ENCODE measurements at regions not wholly inside any gene's neighbourhood (a gene's known extent, or its start where the extent isn't known, plus 50 kb on each side); places are given as distances from the start of the nearest gene placed in this dataset.

DNA sequence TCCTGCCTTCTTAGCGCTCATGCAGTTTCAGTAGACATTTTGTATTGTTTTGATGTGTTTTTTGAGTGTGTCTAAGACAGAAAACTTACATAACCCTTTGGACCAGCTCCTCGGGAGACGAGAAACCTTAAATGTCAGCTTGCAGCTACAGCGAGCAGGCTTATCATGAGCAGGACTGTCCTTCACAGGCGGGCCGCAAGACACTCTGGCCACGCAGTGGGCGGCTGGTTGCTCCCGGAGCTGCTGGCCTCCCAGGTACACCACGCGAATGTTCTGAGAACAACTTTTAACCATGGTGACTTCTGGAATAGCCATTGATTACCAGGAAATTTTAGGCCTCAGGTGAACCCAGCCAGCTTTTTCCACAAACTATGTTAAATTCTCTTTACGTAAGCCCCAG, 164.1 kb upstream of the DIO3 start:
- H3K4me3 ChIP-seq (ENCODE audit: low read depth, low read length), result no peak overlapping the region

DNA sequence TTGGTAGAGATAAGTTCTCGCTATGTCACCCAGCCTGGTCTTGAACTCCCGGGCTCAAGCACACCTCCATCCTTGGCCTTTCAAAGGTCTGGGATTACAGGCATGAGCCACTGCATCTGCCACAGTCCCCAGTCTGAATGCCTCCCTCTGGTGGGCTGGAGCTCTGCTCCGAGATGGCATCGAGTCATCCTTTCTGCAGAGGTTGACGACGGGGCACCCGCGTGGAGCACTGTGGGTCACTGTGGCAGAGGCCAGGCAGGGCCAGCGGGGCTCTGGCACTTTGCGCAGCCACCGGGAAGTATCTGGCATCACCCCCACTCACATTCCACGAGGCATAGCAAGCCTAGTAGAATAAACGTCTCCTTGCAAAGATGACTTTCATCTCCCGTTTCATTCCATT, 163.3 kb upstream of the DIO3 start:
- H3K4me3 ChIP-seq (ENCODE audit: low read depth, low read length), result no peak overlapping the region
- no peaks in the 10 kb centered on the region for H3K27me3 ChIP-seq (ENCODE audit: control insufficient read depth, insufficient read depth, low read length)
- FAIRE-seq, result no peak
- TF ChIP-seq, protein P1, sequence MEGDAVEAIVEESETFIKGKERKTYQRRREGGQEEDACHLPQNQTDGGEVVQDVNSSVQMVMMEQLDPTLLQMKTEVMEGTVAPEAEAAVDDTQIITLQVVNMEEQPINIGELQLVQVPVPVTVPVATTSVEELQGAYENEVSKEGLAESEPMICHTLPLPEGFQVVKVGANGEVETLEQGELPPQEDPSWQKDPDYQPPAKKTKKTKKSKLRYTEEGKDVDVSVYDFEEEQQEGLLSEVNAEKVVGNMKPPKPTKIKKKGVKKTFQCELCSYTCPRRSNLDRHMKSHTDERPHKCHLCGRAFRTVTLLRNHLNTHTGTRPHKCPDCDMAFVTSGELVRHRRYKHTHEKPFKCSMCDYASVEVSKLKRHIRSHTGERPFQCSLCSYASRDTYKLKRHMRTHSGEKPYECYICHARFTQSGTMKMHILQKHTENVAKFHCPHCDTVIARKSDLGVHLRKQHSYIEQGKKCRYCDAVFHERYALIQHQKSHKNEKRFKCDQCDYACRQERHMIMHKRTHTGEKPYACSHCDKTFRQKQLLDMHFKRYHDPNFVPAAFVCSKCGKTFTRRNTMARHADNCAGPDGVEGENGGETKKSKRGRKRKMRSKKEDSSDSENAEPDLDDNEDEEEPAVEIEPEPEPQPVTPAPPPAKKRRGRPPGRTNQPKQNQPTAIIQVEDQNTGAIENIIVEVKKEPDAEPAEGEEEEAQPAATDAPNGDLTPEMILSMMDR (IDR thresholded peaks at IDR 0.05; ENCODE audit: insufficient read depth, low read length, severe bottlenecking), result no peak
- DNase-seq (ENCODE audit: low read depth), result no peak
- H3K36me3 ChIP-seq (ENCODE audit: control insufficient read depth, insufficient read depth, low read length), result no peaks in the 10 kb centered on the region

More for the DNA sequence above, 164.1 kb upstream of the DIO3 start:
- FAIRE-seq (no peak), DNase-seq (ENCODE audit: low read depth) (no peak)
- TF ChIP-seq, protein P1 (IDR thresholded peaks at IDR 0.05; ENCODE audit: insufficient read depth, low read length, severe bottlenecking), result no peak
- Histone ChIP-seq H3K36me3 (ENCODE audit: control insufficient read depth, insufficient read depth, low read length) (no peaks in the 10 kb centered on the region), H3K27me3 (ENCODE audit: control insufficient read depth, insufficient read depth, low read length) (no peaks in the 10 kb centered on the region)

DNA sequence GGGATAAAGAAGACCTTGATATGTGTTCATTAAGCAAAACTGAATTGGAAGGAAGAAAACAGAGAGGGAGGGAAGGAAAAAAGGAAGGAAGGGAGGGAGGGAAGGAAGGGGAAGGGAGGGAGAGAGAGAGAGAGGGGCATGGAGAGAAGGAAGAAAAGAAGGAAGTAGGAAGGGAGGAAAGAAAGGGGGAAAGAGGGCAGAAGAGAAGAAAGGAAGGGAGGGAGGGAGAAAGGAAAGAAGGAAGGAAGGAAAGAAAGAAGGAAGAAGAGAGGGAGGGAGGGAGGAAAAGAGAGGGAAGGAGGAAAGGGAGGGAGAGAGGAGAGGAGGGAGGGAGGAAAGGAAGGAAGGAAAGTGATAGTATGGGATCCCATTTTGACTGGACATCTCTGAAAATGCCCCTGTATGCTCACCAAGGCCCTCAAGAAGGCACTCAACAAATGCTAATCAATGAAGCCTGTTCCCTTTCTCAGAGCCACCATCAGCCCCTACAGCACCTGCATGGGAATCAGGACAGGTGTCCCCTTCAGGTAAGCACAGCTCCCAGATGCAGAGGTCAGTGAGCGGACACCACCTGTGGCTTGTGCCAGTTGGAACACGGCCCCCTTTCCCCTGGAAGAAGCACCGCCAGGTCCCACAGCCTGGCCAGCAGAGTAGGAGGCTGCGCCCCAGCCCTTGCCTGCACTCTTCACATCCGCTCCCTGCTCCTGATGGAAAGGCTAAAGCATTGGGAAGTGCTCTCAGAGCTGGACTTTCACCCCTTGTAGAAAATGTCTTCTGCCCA, 161.4 kb upstream of the DIO3 start:
- DNase-seq (ENCODE audit: low read depth) (no peak), FAIRE-seq (no peak)
- Histone ChIP-seq H3K27me3 (ENCODE audit: control insufficient read depth, insufficient read depth, low read length) (no peaks in the 10 kb centered on the region), H3K36me3 (ENCODE audit: control insufficient read depth, insufficient read depth, low read length) (no peaks in the 10 kb centered on the region), H3K4me3 (ENCODE audit: low read depth, low read length) (no peak overlapping the region)
- TF ChIP-seq, protein P1 (IDR thresholded peaks at IDR 0.05; ENCODE audit: insufficient read depth, low read length, severe bottlenecking), result no peak

DNA sequence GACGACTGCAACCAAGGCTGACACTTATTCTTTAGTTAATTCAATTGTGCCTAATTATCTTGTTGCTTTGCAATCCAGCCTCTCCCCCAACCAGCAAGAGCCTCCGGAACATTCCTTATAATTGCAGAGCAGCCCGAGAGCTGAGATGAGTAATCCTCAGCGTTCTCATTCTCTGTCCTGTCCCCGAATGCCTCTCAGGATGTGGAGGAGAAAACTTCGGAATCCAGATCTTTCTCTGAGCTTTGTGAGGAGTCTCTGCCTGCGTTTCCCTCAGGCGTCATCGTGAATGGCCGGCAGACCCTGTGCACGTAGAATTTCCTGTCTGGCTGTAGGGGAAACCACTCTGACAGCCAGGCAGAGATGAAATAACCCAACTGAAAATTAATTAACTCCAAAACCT, 160.5 kb upstream of the DIO3 start:
- H3K36me3 ChIP-seq (ENCODE audit: control insufficient read depth, insufficient read depth, low read length), result no peaks in the 10 kb centered on the region
- TF ChIP-seq, protein P1 (IDR thresholded peaks at IDR 0.05; ENCODE audit: insufficient read depth, low read length, severe bottlenecking), result no peak
- DNase-seq (ENCODE audit: low read depth) (no peak), FAIRE-seq (no peak)
- H3K27me3 ChIP-seq (ENCODE audit: control insufficient read depth, insufficient read depth, low read length), result no peaks in the 10 kb centered on the region
- no peak overlapping the region for H3K4me3 ChIP-seq (ENCODE audit: low read depth, low read length)

DNA sequence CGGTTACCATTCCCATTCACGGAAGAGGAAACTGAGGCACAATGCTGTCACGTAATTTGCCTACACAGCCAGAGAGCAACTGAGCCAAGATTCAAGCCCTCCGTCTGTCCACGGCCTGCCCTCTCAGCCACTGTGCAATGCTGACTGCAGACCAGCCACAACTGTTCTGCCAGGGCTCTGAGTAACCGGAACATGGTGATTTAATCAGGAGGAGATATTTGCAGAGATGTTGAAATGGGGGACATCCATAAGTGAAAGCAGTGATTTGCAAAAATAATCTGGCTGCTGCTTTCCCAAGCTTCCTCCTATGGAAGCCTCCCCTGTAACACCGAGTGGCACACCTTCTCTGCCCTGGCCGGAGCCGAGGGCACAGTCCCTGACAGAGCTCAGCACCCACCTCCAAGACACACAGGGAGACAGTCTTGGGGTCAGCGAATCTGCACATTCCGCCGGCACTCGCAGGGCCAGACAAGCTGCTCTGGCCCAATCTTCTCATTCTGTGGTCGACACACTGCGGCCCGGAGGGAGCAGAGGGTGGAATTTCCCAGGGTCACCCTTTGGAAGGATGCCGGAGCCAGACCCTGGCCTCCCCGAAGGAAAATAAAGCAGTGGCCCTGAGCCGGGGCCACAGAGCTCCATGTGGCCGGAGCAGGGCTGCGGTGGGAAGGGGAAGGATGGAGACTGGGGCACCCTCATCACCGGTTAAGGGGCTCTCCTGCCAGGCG, 158.2 kb upstream of the DIO3 start:
- DNase-seq (ENCODE audit: low read depth) (no peak), FAIRE-seq (no peak)
- peaks cover 1% of the 10 kb centered on the region for H3K27me3 ChIP-seq (ENCODE audit: control insufficient read depth, insufficient read depth, low read length)
- TF ChIP-seq, protein P1 (IDR thresholded peaks at IDR 0.05; ENCODE audit: insufficient read depth, low read length, severe bottlenecking), result no peak
- H3K4me3 ChIP-seq (ENCODE audit: low read depth, low read length), result no peak overlapping the region
- H3K36me3 ChIP-seq (ENCODE audit: control insufficient read depth, insufficient read depth, low read length), result no peaks in the 10 kb centered on the region

Data from bronchial epithelial cell (primary cell).